ENCODE measurements at regions not wholly inside any gene's neighbourhood (a gene's known extent, or its start where the extent isn't known, plus 50 kb on each side); places are given as distances from the start of the nearest gene placed in this dataset.

GRCh38 chr2:240220371-240220770, 79.9 kb upstream of the OTOS start:
- no peak for TF ChIP-seq EZH2 (IDR thresholded peaks at IDR 0.05; ENCODE audit: borderline replicate concordance, low read depth, low read length, poor library complexity, severe bottlenecking)
- no peak for TF ChIP-seq CTCF (conservative IDR thresholded peaks at IDR 0.05; ENCODE audit: low read depth, low read length)

Measured in A673 (cell line).